GM18909 (cell line): ENCODE measurements at regions not wholly inside any gene's neighbourhood (a gene's known extent, or its start where the extent isn't known, plus 50 kb on each side); places are given as distances from the start of the nearest gene placed in this dataset.

Source experiments
- ATAC-seq: cut with Tn5 transposase; IDR thresholded peaks from one replicate; pipeline ENCODE4 v1.9.1; 2021; ENCODE audit warnings: mild to moderate bottlenecking; ENCODE audit not compliant: unreplicated experiment, poor library complexity

GRCh38 chr5:20610681-20611080 lies 622.7 kb upstream of the CDH18 start:
- ATAC-seq, result no peak

DNA sequence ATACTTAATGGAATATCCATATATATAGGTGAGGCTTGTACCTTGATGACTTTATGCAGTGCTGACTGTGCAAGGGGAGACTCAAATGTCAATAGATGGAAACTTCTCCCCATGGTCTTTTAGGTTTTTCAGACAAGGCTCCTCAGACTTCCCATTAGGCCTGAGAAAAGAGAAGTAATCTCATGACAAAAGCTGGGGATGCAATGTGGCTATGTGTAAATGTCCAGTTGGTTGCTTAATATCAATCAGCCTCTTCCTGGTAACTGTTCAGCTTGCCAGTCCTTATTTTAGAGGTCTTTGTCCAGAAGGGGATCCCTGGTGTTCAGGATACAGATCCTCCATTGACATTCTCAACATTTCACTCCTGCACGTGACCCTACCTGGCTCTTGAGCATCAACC lies 621.1 kb upstream of the CDH18 start:
- no peak for ATAC-seq

- no peak for ATAC-seq
Measured at GRCh38 chr5:20608567-20608966, 620.6 kb upstream of the CDH18 start.

- ATAC-seq, result no peak
Measured at GRCh38 chr5:20605732-20606525, 617.9 kb upstream of the CDH18 start.

- no peak for ATAC-seq
Measured at GRCh38 chr5:20604992-20605391, 617.0 kb upstream of the CDH18 start.

- ATAC-seq, result no peak
Measured at GRCh38 chr5:20601678-20602100, 613.7 kb upstream of the CDH18 start.

DNA sequence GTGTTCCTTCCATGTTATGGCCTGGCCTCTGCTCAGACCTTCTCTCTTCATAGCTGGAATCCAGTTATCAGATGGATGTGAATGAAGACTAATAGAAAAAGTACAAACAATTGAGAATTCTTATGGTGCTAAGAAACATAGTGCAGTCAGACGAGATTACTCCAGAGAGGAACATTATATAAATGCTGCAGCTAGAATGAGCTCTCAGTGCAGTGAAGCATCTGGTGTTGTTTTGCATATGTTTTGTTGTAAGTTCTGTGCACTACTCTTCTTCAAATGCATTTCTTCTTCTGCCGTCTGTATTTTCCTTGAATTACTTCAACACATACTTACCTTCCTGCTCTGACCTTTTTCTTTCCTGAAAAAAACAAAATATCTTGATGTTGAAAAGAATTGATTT lies 602.4 kb upstream of the CDH18 start:
- ATAC-seq, result no peak

DNA sequence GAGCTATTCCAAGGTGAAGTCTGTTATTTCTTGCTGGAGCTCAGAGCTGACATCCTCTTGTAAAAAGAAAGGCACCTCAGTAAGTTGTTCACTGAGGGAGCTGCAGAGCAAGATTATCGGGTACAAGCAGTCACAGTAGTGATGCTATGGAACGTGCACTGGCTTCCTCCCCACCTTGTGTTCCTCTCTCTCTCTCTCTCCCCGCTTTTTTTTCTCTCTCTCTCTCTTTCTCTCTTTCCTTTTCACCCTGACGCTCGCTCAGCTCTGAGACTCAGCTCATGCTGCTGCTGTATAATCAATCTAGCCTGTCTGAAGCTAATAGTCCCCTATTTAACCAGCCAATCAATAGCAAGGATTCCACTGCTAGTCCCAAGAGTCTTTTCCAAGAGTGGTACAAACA lies 587.6 kb upstream of the CDH18 start:
- ATAC-seq, result no peak

- no peak for ATAC-seq
Measured at GRCh38 chr5:20574576-20574975, 586.6 kb upstream of the CDH18 start.

DNA sequence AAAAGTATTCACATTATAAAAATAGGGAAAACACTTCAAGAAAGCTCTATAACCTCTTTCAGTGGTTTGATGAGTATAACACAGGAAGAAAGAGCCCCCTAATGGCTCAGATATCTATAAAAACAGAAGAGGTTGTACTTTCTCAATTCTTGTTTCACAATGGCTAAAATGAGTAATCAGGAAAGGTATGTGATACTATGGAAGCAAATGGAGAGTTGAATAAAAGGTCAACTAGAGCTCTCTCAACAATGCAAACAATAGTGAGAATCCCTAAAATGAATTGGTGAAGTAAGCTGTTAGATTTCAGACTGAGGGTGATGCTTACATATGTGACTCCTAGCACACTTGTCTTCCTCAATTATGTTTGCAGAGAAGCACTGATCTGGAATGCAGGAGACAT lies 584.6 kb upstream of the CDH18 start:
- ATAC-seq, result no peak

DNA sequence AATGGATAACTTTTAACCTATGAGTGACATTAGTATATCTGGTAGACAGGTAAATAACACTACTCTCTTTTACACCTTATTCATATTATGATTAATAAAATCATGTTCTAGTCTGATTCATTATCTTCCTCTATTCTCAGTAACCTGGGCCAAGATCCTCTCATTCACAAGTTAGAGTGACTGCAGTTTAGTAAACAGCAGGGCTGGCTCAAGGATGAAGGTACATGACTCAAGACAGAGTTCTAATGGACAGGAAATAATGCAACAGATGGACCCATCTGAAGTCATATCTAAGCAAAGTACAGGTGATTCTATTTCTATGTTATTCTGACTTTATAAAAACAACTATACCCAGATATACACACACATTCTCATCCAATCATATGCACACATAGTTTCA lies 582.5 kb upstream of the CDH18 start:
- no peak for ATAC-seq

- ATAC-seq, result no peak
Measured at GRCh38 chr5:20562544-20562943, 574.5 kb upstream of the CDH18 start.

GRCh38 chr5:20559845-20560244 lies 571.8 kb upstream of the CDH18 start:
- no peak for ATAC-seq

GRCh38 chr5:20556115-20556763 lies 568.2 kb upstream of the CDH18 start:
- ATAC-seq, result no peak

DNA sequence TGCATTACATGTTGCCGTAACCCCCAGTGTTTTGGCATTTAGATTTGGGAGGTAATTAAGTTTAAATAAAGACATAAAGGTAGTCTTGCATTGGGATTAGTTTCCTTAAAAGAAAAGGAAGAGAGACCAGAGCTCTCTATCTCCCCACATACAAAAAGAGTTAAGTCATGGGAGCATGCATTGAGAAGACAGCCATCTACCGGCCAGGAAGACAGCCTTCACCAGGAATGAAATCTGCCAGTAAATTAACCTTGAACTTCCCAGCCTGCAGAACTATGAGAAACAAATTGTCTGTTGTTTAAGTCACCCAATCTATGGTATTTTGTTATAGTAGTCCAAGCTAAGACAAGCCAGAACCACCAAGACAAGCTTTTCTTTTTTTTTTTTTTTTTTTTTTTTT lies 567.0 kb upstream of the CDH18 start:
- no peak for ATAC-seq

- ATAC-seq, result no peak
Measured at GRCh38 chr5:20554001-20554400, 566.0 kb upstream of the CDH18 start.

GRCh38 chr5:20537911-20538703 lies 550.1 kb upstream of the CDH18 start:
- no peak for ATAC-seq

GRCh38 chr5:20536813-20537212 lies 548.8 kb upstream of the CDH18 start:
- ATAC-seq, result no peak

DNA sequence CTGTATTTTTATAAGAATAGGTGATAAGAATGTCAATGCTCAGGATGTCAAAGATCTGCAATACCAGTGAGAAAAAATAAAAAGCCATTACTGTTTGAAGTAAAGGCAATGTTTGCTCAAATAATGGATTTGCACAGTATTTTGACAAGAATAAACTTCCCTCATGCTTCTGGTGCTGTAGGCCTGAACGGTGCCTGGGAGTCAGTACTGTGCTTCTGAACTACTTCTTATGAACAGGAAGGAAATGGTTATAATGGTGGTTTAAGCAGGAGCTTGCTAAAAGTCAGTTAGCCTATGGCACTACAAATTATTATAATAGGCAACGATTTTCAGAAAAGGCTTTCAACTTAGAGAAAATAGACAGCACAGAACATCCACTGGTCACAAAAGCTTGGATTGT lies 548.3 kb upstream of the CDH18 start:
- ATAC-seq, result no peak

DNA sequence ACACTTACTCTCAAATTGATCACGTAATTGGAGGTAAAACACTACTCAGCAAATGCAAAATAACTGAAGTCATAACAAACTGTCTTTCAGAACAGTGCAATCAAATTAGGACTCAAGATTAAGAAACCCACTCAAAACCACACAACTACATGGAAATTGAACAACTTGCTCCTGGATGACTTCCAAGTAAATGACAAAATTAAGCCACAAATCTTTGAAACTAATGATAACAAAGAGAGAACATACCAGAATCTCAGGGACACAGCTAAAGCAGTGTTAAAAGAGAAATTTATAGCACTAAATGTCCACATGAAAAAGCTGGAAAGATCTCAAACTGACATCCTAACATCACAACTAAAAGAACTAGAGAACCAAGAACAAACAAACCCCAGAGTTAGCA lies 540.5 kb upstream of the CDH18 start:
- no peak for ATAC-seq

GRCh38 chr5:20524991-20525529 lies 537.1 kb upstream of the CDH18 start:
- no peak for ATAC-seq
